Thyroid gland (tissue), 4 donors: ENCODE measurements at regions not wholly inside any gene's neighbourhood (a gene's known extent, or its start where the extent isn't known, plus 50 kb on each side); places are given as distances from the start of the nearest gene placed in this dataset.

Source experiments
- POLR2A ChIP-seq, 2 donors: fragments of 450-650 bp; IDR thresholded peaks; one replicate each; pipeline ENCODE4 v1.6.1; 2017; ENCODE audit warnings: antibody characterized with exemption in 2 of 2, mild to moderate bottlenecking in 2 of 2, moderate library complexity in 1 of 2
- TF ChIP-seq, protein P1 (sequence below), 6 experiments: fragments of 200-600 bp in 3 of 6; fragments of 450-650 bp in 3 of 6; sonication (generic) in 3 of 6; IDR thresholded peaks; one replicate each; pipeline ENCODE4 v1.5.1; 2016 to 2019; ENCODE audit warnings: antibody characterized with exemption in 6 of 6, mild to moderate bottlenecking in 2 of 6, inconsistent platforms in 1 of 6, moderate library complexity in 1 of 6

DNA sequence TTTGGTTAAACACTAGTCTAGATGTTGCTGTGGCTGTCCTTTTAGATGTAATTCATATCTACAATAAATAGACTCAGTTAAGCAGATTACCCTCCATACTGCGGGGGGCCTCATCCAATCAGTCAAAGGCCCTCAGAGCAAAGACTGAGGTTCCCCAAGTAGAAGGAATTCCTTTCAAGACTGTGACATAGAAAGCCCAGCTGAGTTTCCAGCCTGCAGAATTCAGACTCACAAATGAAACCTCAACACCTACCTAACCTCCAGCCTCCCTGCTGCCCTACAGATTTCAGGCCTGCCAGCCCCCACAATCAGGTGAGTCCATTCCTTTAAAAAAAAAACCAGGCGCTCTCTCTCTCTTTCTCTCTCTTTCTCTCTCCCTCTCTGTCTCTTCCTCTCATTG, 73.6 kb upstream of the NSMCE3 start:
- TF ChIP-seq, protein P1, sequence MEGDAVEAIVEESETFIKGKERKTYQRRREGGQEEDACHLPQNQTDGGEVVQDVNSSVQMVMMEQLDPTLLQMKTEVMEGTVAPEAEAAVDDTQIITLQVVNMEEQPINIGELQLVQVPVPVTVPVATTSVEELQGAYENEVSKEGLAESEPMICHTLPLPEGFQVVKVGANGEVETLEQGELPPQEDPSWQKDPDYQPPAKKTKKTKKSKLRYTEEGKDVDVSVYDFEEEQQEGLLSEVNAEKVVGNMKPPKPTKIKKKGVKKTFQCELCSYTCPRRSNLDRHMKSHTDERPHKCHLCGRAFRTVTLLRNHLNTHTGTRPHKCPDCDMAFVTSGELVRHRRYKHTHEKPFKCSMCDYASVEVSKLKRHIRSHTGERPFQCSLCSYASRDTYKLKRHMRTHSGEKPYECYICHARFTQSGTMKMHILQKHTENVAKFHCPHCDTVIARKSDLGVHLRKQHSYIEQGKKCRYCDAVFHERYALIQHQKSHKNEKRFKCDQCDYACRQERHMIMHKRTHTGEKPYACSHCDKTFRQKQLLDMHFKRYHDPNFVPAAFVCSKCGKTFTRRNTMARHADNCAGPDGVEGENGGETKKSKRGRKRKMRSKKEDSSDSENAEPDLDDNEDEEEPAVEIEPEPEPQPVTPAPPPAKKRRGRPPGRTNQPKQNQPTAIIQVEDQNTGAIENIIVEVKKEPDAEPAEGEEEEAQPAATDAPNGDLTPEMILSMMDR (IDR thresholded peaks at IDR 0.05) = no peak
- no peak for TF ChIP-seq POLR2A (IDR thresholded peaks at IDR 0.05)
